Fibroblast of lung (primary cell): ENCODE measurements at regions not wholly inside any gene's neighbourhood (a gene's known extent, or its start where the extent isn't known, plus 50 kb on each side); places are given as distances from the start of the nearest gene placed in this dataset.

ENCODE experiments used
- DNase-seq, 2 donors: peaks; one replicate each; pipeline versions ENCODE4 v3.0.0 to v3.0.0-alpha.2; 2010; ENCODE audit warnings: low read depth in 2 of 2
- H2AFZ ChIP-seq: 2 replicates; pipeline ENCODE4 v1.5.1; 2012; ENCODE audit warnings: low read length, control low read depth, inconsistent platforms
- H3K27ac ChIP-seq: 2 replicates; pipeline ENCODE4 v1.5.1; 2011; ENCODE audit warnings: low read length, control low read depth; ENCODE audit not compliant: insufficient read depth
- H3K27me3 ChIP-seq: 2 replicates; pipeline ENCODE4 v1.5.1; 2011; ENCODE audit warnings: mild to moderate bottlenecking, low read length; ENCODE audit not compliant: control insufficient read depth, insufficient read depth
- H3K36me3 ChIP-seq: 2 replicates; pipeline ENCODE4 v1.5.1; 2011; ENCODE audit warnings: low read length; ENCODE audit not compliant: control insufficient read depth, insufficient read depth
- H3K4me1 ChIP-seq: 2 replicates; pipeline ENCODE4 v1.5.1; 2011; ENCODE audit warnings: low read length; ENCODE audit not compliant: control insufficient read depth, insufficient read depth; ENCODE audit errors: extremely low read depth
- H3K4me2 ChIP-seq: 2 replicates; pipeline ENCODE4 v1.5.1; 2011; ENCODE audit warnings: low read length, control low read depth; ENCODE audit not compliant: insufficient read depth; ENCODE audit errors: extremely low read depth
- H3K4me3 ChIP-seq, 4 experiments: fragments of 200-600 bp in 1 of 4; sonication (generic) in 1 of 4; replicated peaks in 1 of 4; 2 replicates each; pipeline ENCODE4 v1.5.1; 2011 to 2016; ENCODE audit warnings: low read length in 4 of 4, low read depth in 3 of 4, mild to moderate bottlenecking in 3 of 4, control low read depth in 2 of 4, inconsistent platforms in 1 of 4, mixed read lengths in 1 of 4; ENCODE audit not compliant: insufficient read depth in 1 of 4; ENCODE audit errors: control extremely low read depth in 1 of 4
- H3K79me2 ChIP-seq: 2 replicates; pipeline ENCODE4 v1.5.1; 2012; ENCODE audit warnings: mild to moderate bottlenecking, low read length, inconsistent platforms; ENCODE audit not compliant: control insufficient read depth, insufficient read depth
- H3K9ac ChIP-seq: 2 replicates; pipeline ENCODE4 v1.5.1; 2011; ENCODE audit warnings: mild to moderate bottlenecking, low read length, control low read depth; ENCODE audit not compliant: insufficient read depth
- H3K9me3 ChIP-seq: 2 replicates; pipeline ENCODE4 v1.5.1; 2012; ENCODE audit warnings: low read depth, low read length; ENCODE audit not compliant: control insufficient read depth, insufficient read depth
- H4K20me1 ChIP-seq: 2 replicates; pipeline ENCODE4 v1.5.1; 2011; ENCODE audit warnings: low read length; ENCODE audit not compliant: control insufficient read depth, insufficient read depth; ENCODE audit errors: extremely low read depth
- EZH2 ChIP-seq: IDR thresholded peaks from 2 replicates; pipeline ENCODE4 v1.5.1; 2012; ENCODE audit warnings: low read length, control low read depth, mild to moderate bottlenecking; ENCODE audit errors: missing control alignments
- TF ChIP-seq, protein P1 (sequence below), 2 donors: IDR thresholded peaks in 1 of 2; conservative IDR thresholded peaks in 1 of 2; 1 replicate in 1 of 2; 2 replicates in 1 of 2; pipeline ENCODE4 v1.5.1; 2011 to 2012; ENCODE audit warnings: low read length in 2 of 2, control low read depth in 1 of 2, inconsistent platforms in 1 of 2, low read depth in 1 of 2, mild to moderate bottlenecking in 1 of 2

DNA sequence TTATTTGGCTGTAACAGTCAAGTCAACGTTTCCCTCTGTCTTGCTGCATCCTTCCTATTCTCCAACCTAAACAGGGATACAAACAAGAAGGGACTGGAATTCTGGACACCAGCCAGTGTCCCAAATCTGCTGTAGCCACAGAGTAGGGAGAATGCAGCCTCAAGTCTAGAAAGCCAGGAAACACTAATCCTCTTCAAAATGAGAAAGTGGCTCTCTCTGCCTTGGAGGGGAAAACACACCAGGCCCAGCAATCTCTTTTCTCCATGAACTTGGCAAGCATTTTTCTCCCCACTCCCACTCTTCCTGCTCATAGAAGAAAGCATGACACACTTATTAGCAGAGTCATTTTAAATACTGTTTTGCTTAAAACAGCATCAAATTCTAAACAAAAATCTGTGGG lies 781.7 kb downstream of the SQOR start:
- H4K20me1 ChIP-seq = no peaks in the 10 kb centered on the region
- H3K9me3 ChIP-seq = no peaks in the 10 kb centered on the region
- peak in 1 of 2 donors; percentile 0 for DNase-seq
- H3K27ac ChIP-seq = no peak overlapping the region
- no peaks in the 10 kb centered on the region for H3K36me3 ChIP-seq
- no peak for TF ChIP-seq EZH2
- TF ChIP-seq, protein P1, sequence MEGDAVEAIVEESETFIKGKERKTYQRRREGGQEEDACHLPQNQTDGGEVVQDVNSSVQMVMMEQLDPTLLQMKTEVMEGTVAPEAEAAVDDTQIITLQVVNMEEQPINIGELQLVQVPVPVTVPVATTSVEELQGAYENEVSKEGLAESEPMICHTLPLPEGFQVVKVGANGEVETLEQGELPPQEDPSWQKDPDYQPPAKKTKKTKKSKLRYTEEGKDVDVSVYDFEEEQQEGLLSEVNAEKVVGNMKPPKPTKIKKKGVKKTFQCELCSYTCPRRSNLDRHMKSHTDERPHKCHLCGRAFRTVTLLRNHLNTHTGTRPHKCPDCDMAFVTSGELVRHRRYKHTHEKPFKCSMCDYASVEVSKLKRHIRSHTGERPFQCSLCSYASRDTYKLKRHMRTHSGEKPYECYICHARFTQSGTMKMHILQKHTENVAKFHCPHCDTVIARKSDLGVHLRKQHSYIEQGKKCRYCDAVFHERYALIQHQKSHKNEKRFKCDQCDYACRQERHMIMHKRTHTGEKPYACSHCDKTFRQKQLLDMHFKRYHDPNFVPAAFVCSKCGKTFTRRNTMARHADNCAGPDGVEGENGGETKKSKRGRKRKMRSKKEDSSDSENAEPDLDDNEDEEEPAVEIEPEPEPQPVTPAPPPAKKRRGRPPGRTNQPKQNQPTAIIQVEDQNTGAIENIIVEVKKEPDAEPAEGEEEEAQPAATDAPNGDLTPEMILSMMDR (conservative IDR thresholded peaks at IDR 0.05 in 1 of 2, IDR thresholded peaks at IDR 0.05 in 1 of 2; ENCODE audit: low read depth in 1 of 2, low read length in 2 of 2) = no peak
- H3K4me3 ChIP-seq = no peak overlapping the region
- H3K4me1 ChIP-seq = no peaks in the 10 kb centered on the region
- H2AFZ ChIP-seq = no peak overlapping the region
- no peak overlapping the region for H3K9ac ChIP-seq
- H3K4me2 ChIP-seq = no peak overlapping the region
- no peaks in the 10 kb centered on the region for H3K79me2 ChIP-seq
- H3K27me3 ChIP-seq = no peaks in the 10 kb centered on the region

DNA sequence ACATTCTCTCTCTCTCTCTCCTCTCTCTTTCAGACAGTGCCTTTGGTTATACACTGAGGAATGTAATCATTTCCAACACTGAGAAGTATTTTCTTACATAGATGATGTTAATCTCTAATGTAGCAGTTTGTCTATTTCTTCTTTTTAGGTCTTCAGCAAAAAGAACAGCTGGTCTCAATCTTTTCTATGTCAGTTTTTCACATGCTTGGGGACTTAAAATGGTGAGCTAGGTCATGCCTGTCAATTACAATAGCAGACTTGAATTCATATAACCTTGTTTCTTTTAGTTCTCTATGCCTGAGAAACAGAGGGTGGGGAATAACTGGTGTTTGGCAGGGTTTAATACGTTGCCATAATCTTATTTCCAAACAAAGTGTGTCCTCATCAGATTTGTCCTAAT lies 786.2 kb downstream of the SQOR start:
- Histone ChIP-seq H3K79me2 (no peaks in the 10 kb centered on the region), H3K4me3 (no peak overlapping the region), H3K27ac (no peak overlapping the region), H3K4me2 (no peak overlapping the region), H3K9me3 (no peaks in the 10 kb centered on the region), H2AFZ (no peak overlapping the region), H3K27me3 (no peaks in the 10 kb centered on the region), H3K9ac (no peak overlapping the region), H3K4me1 (no peaks in the 10 kb centered on the region), H4K20me1 (no peaks in the 10 kb centered on the region), H3K36me3 (no peaks in the 10 kb centered on the region)
- TF ChIP-seq EZH2 = no peak
- TF ChIP-seq, protein P1 (conservative IDR thresholded peaks at IDR 0.05 in 1 of 2, IDR thresholded peaks at IDR 0.05 in 1 of 2; ENCODE audit: low read depth in 1 of 2, low read length in 2 of 2) = no peak
- DNase-seq = no peak

DNA sequence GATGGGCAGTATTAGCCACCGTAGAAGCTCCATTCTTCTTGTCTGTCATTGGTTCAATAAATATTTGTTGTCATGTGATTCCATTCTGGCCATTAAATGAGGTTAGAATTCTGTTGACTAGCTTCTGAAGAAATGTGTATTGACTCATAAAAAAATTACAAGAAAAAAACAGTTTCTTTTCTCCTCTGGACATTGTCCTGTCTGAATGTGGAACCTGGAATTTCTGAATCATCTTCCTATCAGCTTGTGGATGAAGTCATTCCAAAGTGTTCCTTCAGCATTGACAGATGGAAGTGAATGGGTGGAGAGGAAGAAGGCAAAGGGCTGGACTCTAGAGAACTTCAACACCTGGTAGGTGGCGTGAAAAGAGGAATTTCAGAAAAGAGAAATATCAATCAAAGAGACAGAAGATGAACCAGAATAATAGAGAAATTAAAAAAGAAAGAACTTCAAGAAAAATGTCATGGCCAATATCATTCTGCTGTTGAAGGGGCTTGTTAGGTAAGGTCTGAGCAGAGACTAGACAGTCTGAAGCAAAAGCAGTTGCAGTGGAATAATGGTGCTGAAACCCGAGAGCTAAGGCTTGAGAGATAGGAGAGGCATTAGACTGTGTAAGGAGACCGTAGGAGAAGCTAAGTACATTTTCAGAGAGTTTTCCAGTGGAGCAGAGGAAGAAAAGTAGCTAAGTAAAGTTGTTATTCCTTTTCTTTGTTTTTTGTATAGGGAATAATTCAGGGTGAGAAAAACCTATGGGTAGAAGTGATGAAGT lies 806.6 kb downstream of the SQOR start:
- Histone ChIP-seq H3K9ac (no peak overlapping the region), H3K27me3 (no peaks in the 10 kb centered on the region)

More for the DNA sequence above, 806.6 kb downstream of the SQOR start:
- TF ChIP-seq EZH2 = no peak
- no peak overlapping the region for H3K4me3 ChIP-seq
- no peaks in the 10 kb centered on the region for H3K36me3 ChIP-seq
- H3K4me2 ChIP-seq = no peak overlapping the region
- no peaks in the 10 kb centered on the region for H4K20me1 ChIP-seq
- H3K4me1 ChIP-seq = no peaks in the 10 kb centered on the region
- H3K79me2 ChIP-seq = no peaks in the 10 kb centered on the region
- H2AFZ ChIP-seq = no peak overlapping the region
- H3K27ac ChIP-seq = no peak overlapping the region
- DNase-seq = peak in 1 of 2 donors; percentile 62
- H3K9me3 ChIP-seq = no peaks in the 10 kb centered on the region
